GM12864 (cell line): ENCODE measurements at regions not wholly inside any gene's neighbourhood (a gene's known extent, or its start where the extent isn't known, plus 50 kb on each side); places are given as distances from the start of the nearest gene placed in this dataset.

Experiments used
- DNase-seq: peaks from one replicate; pipeline ENCODE4 v3.0.0-alpha.2; 2011; ENCODE audit warnings: low read depth
- H3K4me3 ChIP-seq: 2 replicates; pipeline ENCODE4 v1.5.1; 2011; ENCODE audit warnings: mild to moderate bottlenecking, low read depth, low read length, control low read depth
- TF ChIP-seq, protein P1 (sequence below): IDR thresholded peaks from 2 replicates; pipeline ENCODE4 v1.5.1; 2011; ENCODE audit warnings: low read depth, mild to moderate bottlenecking, moderate library complexity, low read length, control low read depth, inconsistent platforms; ENCODE audit errors: missing control alignments

DNA sequence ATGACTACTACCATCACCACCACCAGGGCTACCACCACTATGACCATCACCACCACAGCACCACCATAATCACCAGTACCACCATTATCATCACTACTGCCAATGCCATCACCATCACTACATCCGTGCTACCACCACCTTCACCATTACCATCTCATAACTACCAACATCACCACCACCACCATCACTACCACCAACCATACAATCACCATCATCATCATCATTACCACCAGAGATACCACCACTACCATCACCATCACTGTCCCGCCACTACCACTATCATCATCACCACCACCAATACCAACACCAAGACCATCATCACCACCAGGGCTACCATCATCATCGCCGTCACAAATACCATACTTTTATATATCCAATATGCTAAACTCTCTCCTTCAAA is 369.6 kb upstream of the DYNLRB2 start:
- no peak overlapping the region for H3K4me3 ChIP-seq
- DNase-seq, result no peak
- TF ChIP-seq, protein P1, sequence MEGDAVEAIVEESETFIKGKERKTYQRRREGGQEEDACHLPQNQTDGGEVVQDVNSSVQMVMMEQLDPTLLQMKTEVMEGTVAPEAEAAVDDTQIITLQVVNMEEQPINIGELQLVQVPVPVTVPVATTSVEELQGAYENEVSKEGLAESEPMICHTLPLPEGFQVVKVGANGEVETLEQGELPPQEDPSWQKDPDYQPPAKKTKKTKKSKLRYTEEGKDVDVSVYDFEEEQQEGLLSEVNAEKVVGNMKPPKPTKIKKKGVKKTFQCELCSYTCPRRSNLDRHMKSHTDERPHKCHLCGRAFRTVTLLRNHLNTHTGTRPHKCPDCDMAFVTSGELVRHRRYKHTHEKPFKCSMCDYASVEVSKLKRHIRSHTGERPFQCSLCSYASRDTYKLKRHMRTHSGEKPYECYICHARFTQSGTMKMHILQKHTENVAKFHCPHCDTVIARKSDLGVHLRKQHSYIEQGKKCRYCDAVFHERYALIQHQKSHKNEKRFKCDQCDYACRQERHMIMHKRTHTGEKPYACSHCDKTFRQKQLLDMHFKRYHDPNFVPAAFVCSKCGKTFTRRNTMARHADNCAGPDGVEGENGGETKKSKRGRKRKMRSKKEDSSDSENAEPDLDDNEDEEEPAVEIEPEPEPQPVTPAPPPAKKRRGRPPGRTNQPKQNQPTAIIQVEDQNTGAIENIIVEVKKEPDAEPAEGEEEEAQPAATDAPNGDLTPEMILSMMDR, result no peak

DNA sequence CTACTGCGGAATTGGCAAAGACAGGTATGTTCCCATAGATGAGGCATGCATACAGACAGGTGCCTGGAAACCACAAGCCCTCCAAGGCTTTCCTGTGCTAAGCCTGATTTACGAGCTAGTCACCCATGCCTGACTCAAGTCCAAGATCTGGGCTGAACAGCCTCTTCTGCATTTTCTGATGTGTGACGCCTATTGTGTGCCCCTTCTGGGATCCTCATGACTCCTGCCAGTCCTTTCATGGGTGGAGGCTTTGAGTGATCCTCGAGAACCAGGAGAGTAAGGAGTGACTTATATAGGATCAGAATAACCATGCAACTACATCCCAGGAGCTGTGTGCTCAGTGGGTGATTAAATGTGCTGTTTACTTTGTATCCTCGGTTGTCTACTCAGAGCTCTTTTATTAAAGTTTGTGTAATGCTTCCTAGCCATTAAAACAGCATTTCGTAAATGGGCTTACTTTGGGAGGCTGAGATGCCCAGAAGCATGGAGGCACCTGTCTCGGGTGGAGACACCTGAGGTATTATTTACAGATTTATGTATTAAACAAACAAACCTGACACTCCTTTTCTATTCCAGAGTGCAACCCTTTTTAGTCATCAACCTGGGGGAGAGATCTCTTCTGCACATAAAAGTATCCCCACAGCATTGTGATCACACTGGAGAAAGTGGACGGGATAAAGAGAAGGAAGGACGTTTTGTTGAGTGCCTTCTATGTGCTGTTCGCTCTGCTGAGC is 373.0 kb upstream of the DYNLRB2 start:
- DNase-seq, result no peak

DNA sequence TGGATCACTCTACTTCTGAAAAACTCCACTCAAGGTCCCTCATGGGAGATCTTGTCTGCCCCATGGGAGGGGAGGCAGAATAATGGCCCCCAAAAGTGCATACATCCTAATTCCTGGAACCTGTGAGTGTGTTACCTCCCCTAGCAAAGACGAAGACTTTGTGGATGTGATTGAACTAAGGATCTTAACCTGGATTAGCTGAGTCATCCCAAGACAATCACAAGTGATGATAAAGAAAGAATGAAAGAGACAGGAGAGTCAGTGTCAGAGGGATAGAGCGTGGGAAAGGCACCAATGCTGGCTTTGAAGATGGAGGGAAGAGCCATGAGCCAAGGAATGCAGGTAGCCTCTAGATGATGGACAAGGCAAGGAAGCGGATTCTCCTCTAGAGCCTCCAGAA is 374.7 kb upstream of the DYNLRB2 start:
- DNase-seq, result no peak
- TF ChIP-seq, protein P1, result no peak
- H3K4me3 ChIP-seq, result no peak overlapping the region

More for the DNA sequence above, 373.0 kb upstream of the DYNLRB2 start:
- no peak overlapping the region for H3K4me3 ChIP-seq
- TF ChIP-seq, protein P1, result no peak

DNA sequence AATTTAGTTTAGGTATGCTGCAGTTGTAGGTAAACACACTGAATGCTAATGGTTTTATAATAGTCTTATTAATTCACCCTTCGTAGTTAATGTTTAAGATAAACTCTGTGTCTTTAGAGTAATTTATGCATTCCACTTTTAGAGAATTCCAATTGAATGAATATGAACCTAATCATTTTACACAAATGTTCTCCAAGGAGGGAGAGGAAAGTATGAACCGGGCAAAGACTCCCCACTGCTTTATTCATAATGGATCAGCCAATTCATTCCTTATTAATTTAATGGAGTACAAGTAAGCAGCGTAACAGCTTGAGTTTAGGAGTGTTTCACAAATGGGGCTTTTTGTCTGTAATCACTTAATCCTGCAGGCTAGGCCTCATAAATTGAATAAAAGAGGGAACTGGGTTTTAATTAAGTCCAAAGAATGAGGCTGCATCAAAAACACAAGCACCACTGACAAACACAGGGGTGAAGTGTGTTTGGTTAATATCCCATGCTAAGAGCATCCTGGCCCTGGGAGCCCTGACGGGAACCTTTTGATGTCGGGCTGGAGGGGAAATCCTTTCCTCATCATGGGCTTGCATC is 375.7 kb upstream of the DYNLRB2 start:
- H3K4me3 ChIP-seq, result no peak overlapping the region
- TF ChIP-seq, protein P1, result no peak
- no peak for DNase-seq

DNA sequence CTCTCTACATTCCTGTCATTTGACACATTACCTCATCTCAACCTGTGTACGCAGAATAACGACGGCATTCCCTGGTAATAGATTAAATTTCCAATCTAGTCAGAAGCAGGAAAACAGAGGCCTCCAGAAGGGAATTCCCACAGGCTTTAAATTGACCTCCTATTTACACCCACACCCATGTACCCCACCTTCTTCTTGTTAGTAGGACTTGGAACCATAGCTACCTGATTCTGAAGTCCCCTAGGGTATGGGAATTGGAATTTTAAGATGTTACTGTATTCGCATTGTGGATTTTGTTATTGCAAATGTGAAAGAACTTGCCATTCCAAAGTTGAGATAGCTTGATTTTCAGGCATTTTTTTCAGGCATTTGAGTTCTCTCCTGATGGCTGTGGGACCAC is 377.5 kb upstream of the DYNLRB2 start:
- TF ChIP-seq, protein P1, result no peak

DNA sequence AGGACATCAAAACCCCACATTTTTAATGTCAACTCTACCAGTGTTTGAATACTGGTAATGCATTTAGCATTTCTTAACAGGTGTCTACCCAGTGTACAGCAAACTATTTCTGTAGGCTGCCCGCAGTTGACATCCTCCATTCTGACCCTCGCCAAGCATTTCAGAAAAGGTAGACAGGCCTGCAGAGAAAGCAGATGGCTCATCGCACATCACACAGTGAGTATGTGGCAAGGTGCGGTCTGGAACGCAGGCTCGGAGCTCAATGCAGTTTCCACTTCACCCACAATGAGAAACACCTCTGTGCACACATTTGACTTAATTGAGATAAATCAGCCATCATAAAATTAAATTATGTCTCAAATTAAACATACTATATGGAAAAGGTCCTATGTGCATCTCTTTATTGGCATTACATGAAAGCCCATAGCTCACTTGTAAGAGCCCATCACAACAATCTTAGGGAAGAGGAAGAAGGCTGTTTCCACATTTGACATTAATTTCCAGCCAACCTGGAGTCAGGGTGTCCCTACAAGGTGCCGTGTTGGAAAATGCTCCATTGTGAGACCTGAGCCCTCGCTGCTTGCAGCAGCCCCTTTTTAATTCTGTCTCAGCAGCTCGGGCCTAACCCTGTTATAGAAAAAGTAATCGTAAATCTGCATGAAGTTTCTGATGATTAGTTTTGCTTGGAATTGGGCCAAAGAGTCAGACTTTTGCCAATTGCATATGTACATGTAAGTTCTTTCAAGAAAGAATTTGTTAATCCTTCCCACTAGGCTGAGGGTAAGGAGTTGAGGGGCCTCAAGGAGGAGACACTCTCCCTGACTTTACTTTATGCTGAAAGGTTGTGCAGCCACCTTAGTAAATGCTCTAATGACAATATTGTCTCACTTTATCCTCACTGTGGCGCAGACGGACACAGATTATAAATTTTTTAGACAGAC is 378.7 kb upstream of the DYNLRB2 start:
- TF ChIP-seq, protein P1, result no peak
- no peak overlapping the region for H3K4me3 ChIP-seq
- no peak for DNase-seq

More for the DNA sequence above, 377.5 kb upstream of the DYNLRB2 start:
- no peak overlapping the region for H3K4me3 ChIP-seq
- DNase-seq, result no peak
